Keratinocyte (primary cell): ENCODE measurements at regions not wholly inside any gene's neighbourhood (a gene's known extent, or its start where the extent isn't known, plus 50 kb on each side); places are given as distances from the start of the nearest gene placed in this dataset.

Experiments used
- DNase-seq: peaks from one replicate; pipeline ENCODE4 v3.0.0-alpha.2; 2011; ENCODE audit warnings: low read depth, missing footprints, low spot score
- FAIRE-seq: peaks from 2 replicates; lab custom pipeline; 2011; peaks lifted over from hg19 to GRCh38; lab: Jason Lieb, UNC
- H2AFZ ChIP-seq: 2 replicates; pipeline ENCODE4 v1.6.0; 2012; ENCODE audit warnings: low read length, control low read depth, inconsistent platforms; ENCODE audit not compliant: control insufficient read depth
- H3K27ac ChIP-seq: 2 replicates; pipeline ENCODE4 v1.5.1; 2011; ENCODE audit warnings: low read length; ENCODE audit not compliant: control insufficient read depth, insufficient read depth
- H3K27me3 ChIP-seq: 3 replicates; pipeline ENCODE4 v1.6.0; 2011; ENCODE audit warnings: low read length; ENCODE audit not compliant: control insufficient read depth, insufficient read depth; ENCODE audit errors: extremely low read depth
- H3K36me3 ChIP-seq, 2 experiments: 2 replicates in 1 of 2; 3 replicates in 1 of 2; pipeline ENCODE4 v1.5.1; 2011; ENCODE audit warnings: low read length in 2 of 2, mild to moderate bottlenecking in 1 of 2; ENCODE audit not compliant: control insufficient read depth in 2 of 2, insufficient read depth in 2 of 2; ENCODE audit errors: extremely low read depth in 1 of 2
- H3K4me1 ChIP-seq: 3 replicates; pipeline ENCODE4 v1.5.1; 2011; ENCODE audit warnings: low read length; ENCODE audit not compliant: control insufficient read depth, insufficient read depth; ENCODE audit errors: extremely low read depth
- H3K4me2 ChIP-seq: 3 replicates; pipeline ENCODE4 v1.6.0; 2011; ENCODE audit warnings: low read depth, low read length; ENCODE audit not compliant: control insufficient read depth, insufficient read depth; ENCODE audit errors: extremely low read depth
- H3K4me3 ChIP-seq, 3 experiments: fragments of 200-600 bp in 1 of 3; sonication (generic) in 1 of 3; 2 replicates in 2 of 3; 3 replicates in 1 of 3; pipeline ENCODE4 v1.5.1; 2011 to 2016; ENCODE audit warnings: low read length in 3 of 3, mild to moderate bottlenecking in 3 of 3, control low read depth in 2 of 3, inconsistent platforms in 1 of 3, low read depth in 1 of 3, mixed read lengths in 1 of 3, mixed run types in 1 of 3, moderate library complexity in 1 of 3; ENCODE audit not compliant: control insufficient read depth in 2 of 3, insufficient read depth in 2 of 3; ENCODE audit errors: extremely low read depth in 1 of 3
- H3K79me2 ChIP-seq: 2 replicates; pipeline ENCODE4 v1.6.0; 2012; ENCODE audit warnings: low read length; ENCODE audit not compliant: control insufficient read depth, insufficient read depth
- H3K9ac ChIP-seq: 3 replicates; pipeline ENCODE4 v1.6.0; 2011; ENCODE audit warnings: low read length; ENCODE audit not compliant: control insufficient read depth, insufficient read depth; ENCODE audit errors: extremely low read depth
- H3K9me1 ChIP-seq: 3 replicates; pipeline ENCODE4 v1.6.0; 2011; ENCODE audit warnings: low read length; ENCODE audit not compliant: control insufficient read depth, insufficient read depth; ENCODE audit errors: extremely low read depth
- H3K9me3 ChIP-seq: 2 replicates; pipeline ENCODE4 v1.5.1; 2012; ENCODE audit warnings: low read depth, low read length; ENCODE audit not compliant: control insufficient read depth
- H4K20me1 ChIP-seq: 3 replicates; pipeline ENCODE4 v1.6.0; 2011; ENCODE audit warnings: low read length; ENCODE audit not compliant: control insufficient read depth, insufficient read depth; ENCODE audit errors: extremely low read depth
- EZH2 ChIP-seq: IDR thresholded peaks from one replicate; pipeline ENCODE4 v1.6.1; 2012; ENCODE audit warnings: inconsistent platforms, mild to moderate bottlenecking, low read length, moderate library complexity
- dilution Hi-C: fragments of 300-500 bp; cut with MboI; formaldehyde crosslinking; loops from one replicate; pipeline ENCODE4 v1.7.0; 2020; ENCODE audit warnings: low sequenced_read_pairs; ENCODE audit not compliant: extremely low pct_ligation_motif_present
- TF ChIP-seq, protein P1 (sequence below), 3 experiments: IDR thresholded peaks in 1 of 3; conservative IDR thresholded peaks in 1 of 3; optimal IDR thresholded peaks in 1 of 3; 2 replicates in 2 of 3; 3 replicates in 1 of 3; pipeline versions ENCODE3 to v1.5.1; 2011; ENCODE audit warnings: low read length in 3 of 3, mild to moderate bottlenecking in 3 of 3, moderate library complexity in 2 of 3, control low read depth in 1 of 3, inconsistent platforms in 1 of 3; ENCODE audit not compliant: insufficient read depth in 2 of 3; ENCODE audit errors: extremely low read depth in 1 of 3

DNA sequence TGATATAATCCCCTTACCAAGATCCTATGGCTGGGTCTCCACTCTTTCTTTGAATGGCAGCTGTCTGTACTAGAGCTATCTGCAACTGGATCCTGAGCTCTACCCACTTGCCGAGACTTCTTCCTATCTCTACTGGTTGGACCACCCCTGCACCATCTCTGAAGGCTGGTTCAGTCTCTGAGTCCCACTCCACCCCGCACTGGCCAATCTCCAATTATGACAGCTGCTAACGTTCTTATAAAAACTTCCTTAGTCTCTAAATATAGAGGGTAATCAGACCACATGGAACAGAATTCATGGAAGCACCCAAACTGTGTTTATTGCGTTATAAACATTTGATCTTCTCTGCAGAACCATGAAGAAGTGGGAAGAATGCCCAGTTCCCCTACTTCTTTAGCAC is 186.6 kb upstream of the EEA1 start:
- FAIRE-seq = no peak
- H3K36me3 ChIP-seq = no peaks in the 10 kb centered on the region
- H2AFZ ChIP-seq = no peak overlapping the region
- H3K9ac ChIP-seq = no peak overlapping the region
- peaks cover 13% of the 10 kb centered on the region for H3K4me1 ChIP-seq
- no peaks in the 10 kb centered on the region for H3K9me1 ChIP-seq
- TF ChIP-seq, protein P1, sequence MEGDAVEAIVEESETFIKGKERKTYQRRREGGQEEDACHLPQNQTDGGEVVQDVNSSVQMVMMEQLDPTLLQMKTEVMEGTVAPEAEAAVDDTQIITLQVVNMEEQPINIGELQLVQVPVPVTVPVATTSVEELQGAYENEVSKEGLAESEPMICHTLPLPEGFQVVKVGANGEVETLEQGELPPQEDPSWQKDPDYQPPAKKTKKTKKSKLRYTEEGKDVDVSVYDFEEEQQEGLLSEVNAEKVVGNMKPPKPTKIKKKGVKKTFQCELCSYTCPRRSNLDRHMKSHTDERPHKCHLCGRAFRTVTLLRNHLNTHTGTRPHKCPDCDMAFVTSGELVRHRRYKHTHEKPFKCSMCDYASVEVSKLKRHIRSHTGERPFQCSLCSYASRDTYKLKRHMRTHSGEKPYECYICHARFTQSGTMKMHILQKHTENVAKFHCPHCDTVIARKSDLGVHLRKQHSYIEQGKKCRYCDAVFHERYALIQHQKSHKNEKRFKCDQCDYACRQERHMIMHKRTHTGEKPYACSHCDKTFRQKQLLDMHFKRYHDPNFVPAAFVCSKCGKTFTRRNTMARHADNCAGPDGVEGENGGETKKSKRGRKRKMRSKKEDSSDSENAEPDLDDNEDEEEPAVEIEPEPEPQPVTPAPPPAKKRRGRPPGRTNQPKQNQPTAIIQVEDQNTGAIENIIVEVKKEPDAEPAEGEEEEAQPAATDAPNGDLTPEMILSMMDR (optimal IDR thresholded peaks at IDR 0.05 in 1 of 3, IDR thresholded peaks at IDR 0.05 in 1 of 3, conservative IDR thresholded peaks at IDR 0.05 in 1 of 3; ENCODE audit: extremely low read depth in 1 of 3, insufficient read depth in 2 of 3, low read length in 3 of 3) = no peak
- no peak for TF ChIP-seq EZH2
- no peaks in the 10 kb centered on the region for H3K9me3 ChIP-seq
- H3K27me3 ChIP-seq = no peaks in the 10 kb centered on the region
- H3K27ac ChIP-seq = no peak overlapping the region
- no peak overlapping the region for H3K4me3 ChIP-seq
- DNase-seq = no peak
- dilution Hi-C loops = no loop called here
- H4K20me1 ChIP-seq = no peaks in the 10 kb centered on the region
- H3K79me2 ChIP-seq = no peaks in the 10 kb centered on the region
- H3K4me2 ChIP-seq = no peak overlapping the region

DNA sequence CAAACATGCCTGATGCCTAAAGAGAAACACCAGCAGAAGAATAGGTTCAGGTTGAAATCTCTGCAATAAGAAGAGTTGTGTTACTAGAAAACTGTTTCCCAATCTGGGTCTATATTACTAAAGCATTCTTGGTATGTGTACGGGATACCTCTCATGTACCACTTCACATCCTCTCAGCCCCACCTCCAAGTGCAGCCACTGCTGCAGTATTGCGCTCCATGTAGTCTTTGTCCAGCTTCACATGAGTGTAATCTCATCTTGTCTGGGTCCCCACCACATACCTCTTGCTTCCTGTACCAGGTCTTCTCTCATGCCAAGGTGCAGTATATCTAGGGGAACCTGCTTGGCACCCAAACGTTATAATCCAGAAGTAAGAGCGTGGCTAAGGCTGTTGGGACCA is 187.5 kb upstream of the EEA1 start:
- H2AFZ ChIP-seq = no peak overlapping the region
- no peak overlapping the region for H3K9ac ChIP-seq
- DNase-seq = no peak
- TF ChIP-seq EZH2 = no peak
- TF ChIP-seq, protein P1 (optimal IDR thresholded peaks at IDR 0.05 in 1 of 3, IDR thresholded peaks at IDR 0.05 in 1 of 3, conservative IDR thresholded peaks at IDR 0.05 in 1 of 3; ENCODE audit: extremely low read depth in 1 of 3, insufficient read depth in 2 of 3, low read length in 3 of 3) = no peak
- FAIRE-seq = no peak
- no peaks in the 10 kb centered on the region for H3K36me3 ChIP-seq
- no peaks in the 10 kb centered on the region for H4K20me1 ChIP-seq
- no peak overlapping the region for H3K27ac ChIP-seq
- dilution Hi-C loops = no loop called here
- H3K4me1 ChIP-seq = peaks cover 16% of the 10 kb centered on the region
- H3K27me3 ChIP-seq = no peaks in the 10 kb centered on the region
- no peak overlapping the region for H3K4me3 ChIP-seq
- H3K9me1 ChIP-seq = no peaks in the 10 kb centered on the region
- H3K79me2 ChIP-seq = no peaks in the 10 kb centered on the region
- H3K4me2 ChIP-seq = no peak overlapping the region
- H3K9me3 ChIP-seq = no peaks in the 10 kb centered on the region
